Putamen (tissue), 1 donor: ENCODE measurements at regions not wholly inside any gene's neighbourhood (a gene's known extent, or its start where the extent isn't known, plus 50 kb on each side); places are given as distances from the start of the nearest gene placed in this dataset.

Experiments
- DNase-seq: peaks from one replicate; pipeline ENCODE4 v3.0.0-alpha.2; 2016; ENCODE audit warnings: low spot score

GRCh38 chr2:153196378-153197058 is 282.0 kb downstream of the RPRM start:
- DNase-seq = no peak

- no peak for DNase-seq
These were observed 283.2 kb downstream of the RPRM start for GRCh38 chr2:153195342-153195741.

- no peak for DNase-seq
These were observed 289.3 kb downstream of the RPRM start for GRCh38 chr2:153189091-153189888.

GRCh38 chr2:153179808-153180207 is 298.8 kb downstream of the RPRM start:
- no peak for DNase-seq

GRCh38 chr2:153169609-153170008 is 309.0 kb downstream of the RPRM start:
- DNase-seq = no peak

GRCh38 chr2:153165021-153165420 is 313.5 kb downstream of the RPRM start:
- DNase-seq = no peak

GRCh38 chr2:153163055-153163454 is 315.5 kb downstream of the RPRM start:
- DNase-seq = no peak

GRCh38 chr2:153156743-153157142 is 321.8 kb downstream of the RPRM start:
- DNase-seq = no peak

- DNase-seq = no peak
These were observed 326.5 kb downstream of the RPRM start for GRCh38 chr2:153152036-153152435.

GRCh38 chr2:153145470-153145978 is 333.0 kb downstream of the RPRM start:
- no peak for DNase-seq

- DNase-seq = no peak
These were observed 335.0 kb downstream of the RPRM start for GRCh38 chr2:153143540-153143939.

- DNase-seq = no peak
These were observed 338.1 kb downstream of the RPRM start for GRCh38 chr2:153140498-153140897.

GRCh38 chr2:153138651-153139375 is 339.7 kb downstream of the RPRM start:
- DNase-seq = no peak

- no peak for DNase-seq
These were observed 342.3 kb downstream of the RPRM start for GRCh38 chr2:153136216-153136615.

- DNase-seq = no peak
These were observed 343.8 kb downstream of the RPRM start for GRCh38 chr2:153134725-153135124.

- no peak for DNase-seq
These were observed 344.8 kb downstream of the RPRM start for GRCh38 chr2:153133716-153134115.

- DNase-seq = no peak
These were observed 346.1 kb downstream of the RPRM start for GRCh38 chr2:153132418-153132817.

- no peak for DNase-seq
These were observed 363.4 kb downstream of the RPRM start for GRCh38 chr2:153115141-153115540.

GRCh38 chr2:153110486-153110885 is 368.1 kb downstream of the RPRM start:
- DNase-seq = no peak

GRCh38 chr2:153109793-153110192 is 368.8 kb downstream of the RPRM start:
- no peak for DNase-seq

GRCh38 chr2:153106802-153107477 is 371.6 kb downstream of the RPRM start:
- no peak for DNase-seq
